ENCODE measurements at regions not wholly inside any gene's neighbourhood (a gene's known extent, or its start where the extent isn't known, plus 50 kb on each side); places are given as distances from the start of the nearest gene placed in this dataset.
"Not testable (repeated sequence)": the region's sequence is repeated elsewhere in the genome, so short reads cannot be mapped to it uniquely, and the experiment has no call there.

DNA sequence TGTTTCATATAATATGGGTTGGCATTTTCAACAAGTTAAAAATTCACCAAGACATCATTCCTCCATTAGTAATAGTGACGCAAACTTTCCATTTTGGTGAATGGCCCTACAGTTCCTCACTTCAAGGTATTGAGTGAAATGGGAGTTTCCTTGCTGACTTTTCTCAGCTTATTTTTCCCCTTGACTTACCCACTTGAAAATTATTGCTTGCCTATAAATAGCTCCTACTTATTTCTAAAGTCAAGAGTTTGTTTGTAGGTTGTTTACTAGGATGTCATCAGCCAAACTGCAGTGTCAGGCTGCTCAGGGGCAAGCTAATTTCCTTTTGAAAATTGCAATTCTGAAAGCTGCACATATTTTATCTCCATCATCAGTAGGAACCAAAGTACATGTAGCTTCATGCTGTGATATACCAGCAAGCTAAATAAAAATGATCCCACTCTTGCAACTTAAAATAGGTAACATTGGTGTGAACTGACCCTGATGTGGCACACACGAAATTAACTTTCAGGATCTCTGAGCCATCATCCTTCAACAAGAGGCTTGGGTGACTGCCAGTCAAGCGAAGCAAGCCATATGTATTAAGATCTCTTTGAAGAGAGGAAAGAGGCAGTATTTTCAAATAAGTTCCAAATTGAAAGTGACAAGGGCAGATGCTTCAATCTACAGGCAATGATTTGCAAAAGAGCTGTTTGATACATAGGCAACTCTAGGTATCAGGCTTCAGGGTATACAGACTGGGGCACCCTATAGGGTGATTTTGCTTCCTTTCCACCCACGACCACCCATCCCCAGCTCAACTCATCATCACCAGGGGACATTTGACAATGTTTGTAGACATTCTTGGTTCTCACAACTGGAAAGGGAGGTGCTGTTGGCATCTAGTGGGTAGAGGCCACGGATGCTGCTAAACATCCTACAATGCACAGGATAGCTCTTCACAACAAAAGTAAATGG is 66.8 kb upstream of the RASGRP1 start:
- TF ChIP-seq, protein P1, sequence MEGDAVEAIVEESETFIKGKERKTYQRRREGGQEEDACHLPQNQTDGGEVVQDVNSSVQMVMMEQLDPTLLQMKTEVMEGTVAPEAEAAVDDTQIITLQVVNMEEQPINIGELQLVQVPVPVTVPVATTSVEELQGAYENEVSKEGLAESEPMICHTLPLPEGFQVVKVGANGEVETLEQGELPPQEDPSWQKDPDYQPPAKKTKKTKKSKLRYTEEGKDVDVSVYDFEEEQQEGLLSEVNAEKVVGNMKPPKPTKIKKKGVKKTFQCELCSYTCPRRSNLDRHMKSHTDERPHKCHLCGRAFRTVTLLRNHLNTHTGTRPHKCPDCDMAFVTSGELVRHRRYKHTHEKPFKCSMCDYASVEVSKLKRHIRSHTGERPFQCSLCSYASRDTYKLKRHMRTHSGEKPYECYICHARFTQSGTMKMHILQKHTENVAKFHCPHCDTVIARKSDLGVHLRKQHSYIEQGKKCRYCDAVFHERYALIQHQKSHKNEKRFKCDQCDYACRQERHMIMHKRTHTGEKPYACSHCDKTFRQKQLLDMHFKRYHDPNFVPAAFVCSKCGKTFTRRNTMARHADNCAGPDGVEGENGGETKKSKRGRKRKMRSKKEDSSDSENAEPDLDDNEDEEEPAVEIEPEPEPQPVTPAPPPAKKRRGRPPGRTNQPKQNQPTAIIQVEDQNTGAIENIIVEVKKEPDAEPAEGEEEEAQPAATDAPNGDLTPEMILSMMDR (IDR thresholded peaks at IDR 0.05; ENCODE audit: low read depth, low read length, missing control alignments), result no peak
- H3K4me3 ChIP-seq (replicated peaks; ENCODE audit: low read depth, low read length), result no peak overlapping the region
- DNase-seq (ENCODE audit: extremely low read depth, low read depth), result no peak

DNA sequence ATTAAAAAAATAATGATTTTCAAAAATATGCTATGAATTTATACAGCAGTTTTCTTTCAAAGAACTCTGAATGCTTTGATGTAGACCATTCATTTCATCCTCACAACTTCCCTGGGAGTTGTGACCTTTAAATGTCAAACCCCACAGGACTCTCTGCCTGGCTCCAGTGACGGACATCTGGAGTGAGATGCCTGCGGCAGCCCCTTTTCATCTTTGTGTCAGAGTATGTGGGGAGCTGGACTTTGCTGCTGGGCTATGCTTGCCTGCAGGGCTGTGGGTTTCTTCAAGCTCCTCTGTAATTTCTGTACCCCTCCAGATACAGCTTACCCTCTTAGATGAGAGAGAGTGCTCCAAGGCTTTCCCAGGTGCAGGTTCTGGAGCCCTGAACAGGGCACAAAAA is 70.6 kb upstream of the RASGRP1 start:
- no peak overlapping the region for H3K4me3 ChIP-seq (replicated peaks; ENCODE audit: low read depth, low read length)
- DNase-seq (ENCODE audit: extremely low read depth, low read depth), result no peak
- TF ChIP-seq, protein P1 (IDR thresholded peaks at IDR 0.05; ENCODE audit: low read depth, low read length, missing control alignments), result no peak

GRCh38 chr15:38636597-38636996 is 72.0 kb upstream of the RASGRP1 start:
- no peak for DNase-seq (ENCODE audit: extremely low read depth, low read depth)
- TF ChIP-seq, protein P1 (IDR thresholded peaks at IDR 0.05; ENCODE audit: low read depth, low read length, missing control alignments), result no peak
- H3K4me3 ChIP-seq (replicated peaks; ENCODE audit: low read depth, low read length), result no peak overlapping the region

DNA sequence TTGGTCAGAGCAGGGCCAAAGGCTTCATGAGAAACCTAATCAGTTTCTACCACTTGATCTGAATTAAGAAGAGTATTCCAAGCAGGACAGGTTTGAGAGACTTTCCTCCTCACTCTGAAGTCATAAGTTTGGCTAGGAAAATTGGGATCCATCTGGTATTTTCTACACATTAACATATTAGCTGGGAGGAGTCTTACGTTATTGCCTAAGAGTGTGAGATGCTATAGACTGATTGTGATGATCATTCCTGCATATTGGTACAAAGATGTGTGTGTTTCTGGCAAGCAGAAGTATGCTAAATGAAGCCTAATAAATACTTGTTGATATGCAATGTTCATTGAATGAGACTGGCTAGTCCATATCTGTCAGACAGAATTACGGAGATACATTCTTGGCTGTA is 73.5 kb upstream of the RASGRP1 start:
- no peak for DNase-seq (ENCODE audit: extremely low read depth, low read depth)
- TF ChIP-seq, protein P1 (IDR thresholded peaks at IDR 0.05; ENCODE audit: low read depth, low read length, missing control alignments), result no peak
- H3K4me3 ChIP-seq (replicated peaks; ENCODE audit: low read depth, low read length), result no peak overlapping the region

DNA sequence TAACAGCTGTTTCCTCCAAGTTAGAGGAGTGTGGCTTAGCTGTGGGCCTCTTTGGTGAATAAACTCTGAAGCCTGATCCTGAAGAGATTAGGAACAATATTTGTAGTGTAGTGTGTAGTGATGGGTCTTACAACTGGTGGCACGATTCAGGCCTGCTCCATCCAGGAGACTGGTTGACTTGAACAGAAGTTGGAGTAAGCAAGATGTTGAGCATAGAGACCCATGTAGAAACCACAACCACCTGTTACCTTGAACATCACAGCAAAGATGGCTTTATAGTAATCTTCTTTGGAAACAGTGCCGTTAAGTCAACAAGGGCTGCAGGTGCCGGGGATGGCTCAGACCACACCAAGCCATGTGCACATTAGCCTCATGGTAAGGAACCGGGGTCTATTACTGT is 74.2 kb upstream of the RASGRP1 start:
- no peak overlapping the region for H3K4me3 ChIP-seq (replicated peaks; ENCODE audit: low read depth, low read length)
- DNase-seq (ENCODE audit: extremely low read depth, low read depth), result no peak
- TF ChIP-seq, protein P1 (IDR thresholded peaks at IDR 0.05; ENCODE audit: low read depth, low read length, missing control alignments), result no peak

GRCh38 chr15:38642689-38643270 is 78.2 kb upstream of the RASGRP1 start:
- TF ChIP-seq, protein P1 (IDR thresholded peaks at IDR 0.05; ENCODE audit: low read depth, low read length, missing control alignments), result no peak
- no peak for DNase-seq (ENCODE audit: extremely low read depth, low read depth)

GRCh38 chr15:38644353-38644752 is 79.7 kb upstream of the RASGRP1 start:
- not testable (repeated sequence) for H3K4me3 ChIP-seq (replicated peaks; ENCODE audit: low read depth, low read length); DNase-seq (ENCODE audit: extremely low read depth, low read depth)

More at GRCh38 chr15:38642689-38643270, 78.2 kb upstream of the RASGRP1 start:
- no peak overlapping the region for H3K4me3 ChIP-seq (replicated peaks; ENCODE audit: low read depth, low read length)

Measured in HFF-Myc (cell line).